IMR-90 (cell line): ENCODE measurements at regions not wholly inside any gene's neighbourhood (a gene's known extent, or its start where the extent isn't known, plus 50 kb on each side); places are given as distances from the start of the nearest gene placed in this dataset.

Experiments used
- ATAC-seq: fragments of 200-7000 bp; cut with Tn5 transposase; 2 replicates; pipeline ENCODE4 v1.9.1; 2020; ENCODE audit warnings: low read depth, mild to moderate bottlenecking, moderate library complexity
- BruUV-seq: library from RNA; stranded (reverse); fragments of 400-500 nt; replicated peaks from 2 replicates; lab custom pipeline; 2021; lab: Mats Ljungman, UMichigan
- CTCF ChIA-PET: fragments of 300-600 bp; formaldehyde crosslinking; extraction: SDS; loops from one replicate; lab custom pipeline; 2021; ENCODE audit warnings: antibody characterized with exemption; lab: Yijun Ruan, JAX
- POLR2A ChIA-PET: fragments of 300-600 bp; sonication (Branson Sonifier 250); formaldehyde crosslinking; loops from one replicate; lab custom pipeline; 2022; ENCODE audit warnings: antibody characterized with exemption; ENCODE audit not compliant: unreplicated experiment; lab: Charles Lee
- DNase-seq: peaks from one replicate; pipeline ENCODE4 v3.0.0; 2013
- H2AFZ ChIP-seq: replicated peaks from 2 replicates; pipeline ENCODE3; 2013; ENCODE audit warnings: low read length, mild to moderate bottlenecking; ENCODE audit not compliant: poor library complexity
- H2AK5ac ChIP-seq: 2 replicates; pipeline ENCODE4 v1.6.1; 2013; ENCODE audit warnings: low read depth, low read length, inconsistent platforms
- H2AK9ac ChIP-seq: replicated peaks from 2 replicates; pipeline ENCODE3; 2013; ENCODE audit warnings: mild to moderate bottlenecking, low read depth, low read length, moderate library complexity; ENCODE audit not compliant: poor library complexity
- H2BK120ac ChIP-seq: 2 replicates; pipeline ENCODE4 v1.6.1; 2013; ENCODE audit warnings: low read depth, low read length, inconsistent platforms
- H2BK15ac ChIP-seq: 3 replicates; pipeline ENCODE4 v1.6.1; 2013; ENCODE audit warnings: low read depth, low read length, inconsistent platforms
- H2BK20ac ChIP-seq: 2 replicates; pipeline ENCODE4 v1.6.1; 2013; ENCODE audit warnings: low read depth, mild to moderate bottlenecking, inconsistent platforms, low read length, moderate library complexity
- H2BK5ac ChIP-seq: 2 replicates; pipeline ENCODE4 v1.6.1; 2013; ENCODE audit warnings: mild to moderate bottlenecking, low read depth, low read length, inconsistent platforms; ENCODE audit not compliant: poor library complexity, severe bottlenecking
- H3K14ac ChIP-seq: replicated peaks from 2 replicates; pipeline ENCODE4 v1.6.1; 2013; ENCODE audit warnings: low read depth, low read length, inconsistent platforms
- H3K18ac ChIP-seq: 2 replicates; pipeline ENCODE4 v1.6.1; 2013; ENCODE audit warnings: low read depth, low read length, control low read depth
- H3K23ac ChIP-seq: 2 replicates; pipeline ENCODE4 v1.6.1; 2013; ENCODE audit warnings: low read depth, low read length, inconsistent platforms
- H3K27ac ChIP-seq: 2 replicates; pipeline ENCODE4 v1.5.1; 2013; ENCODE audit warnings: mild to moderate bottlenecking, control low read depth, low read length; ENCODE audit not compliant: insufficient read depth
- H3K27me3 ChIP-seq: 2 replicates; pipeline ENCODE4 v1.6.1; 2013; ENCODE audit warnings: low read length; ENCODE audit not compliant: control insufficient read depth, insufficient read depth
- H3K36me3 ChIP-seq: 2 replicates; pipeline ENCODE4 v1.6.1; 2013; ENCODE audit warnings: low read length, mixed read lengths; ENCODE audit not compliant: control insufficient read depth, insufficient read depth
- H3K4ac ChIP-seq: 2 replicates; pipeline ENCODE4 v1.6.1; 2013; ENCODE audit warnings: low read depth, low read length, inconsistent platforms
- H3K4me1 ChIP-seq: 2 replicates; pipeline ENCODE4 v1.6.1; 2013; ENCODE audit warnings: low read length, mixed read lengths; ENCODE audit not compliant: control insufficient read depth, insufficient read depth
- H3K4me2 ChIP-seq: 2 replicates; pipeline ENCODE4 v1.6.1; 2013; ENCODE audit warnings: low read depth, mild to moderate bottlenecking, control low read depth, low read length, moderate library complexity
- H3K4me3 ChIP-seq: 2 replicates; pipeline ENCODE4 v1.5.1; 2013; ENCODE audit warnings: low read depth, mild to moderate bottlenecking, control low read depth, low read length, moderate library complexity; ENCODE audit not compliant: insufficient read depth
- H3K56ac ChIP-seq: 2 replicates; pipeline ENCODE4 v1.6.1; 2013; ENCODE audit warnings: low read length, inconsistent platforms; ENCODE audit not compliant: insufficient read depth; ENCODE audit errors: extremely low read depth
- H3K79me1 ChIP-seq, 2 experiments: 2 replicates each; pipeline ENCODE4 v1.6.1; 2013; ENCODE audit warnings: low read length in 2 of 2, inconsistent platforms in 1 of 2, low read depth in 1 of 2
- H3K9ac ChIP-seq: 2 replicates; pipeline ENCODE4 v1.6.1; 2013; ENCODE audit warnings: low read depth, low read length, control low read depth
- H3K9me1 ChIP-seq: 2 replicates; pipeline ENCODE4 v1.6.1; 2013; ENCODE audit warnings: low read length, inconsistent platforms; ENCODE audit not compliant: insufficient read depth
- H3K9me3 ChIP-seq: 2 replicates; pipeline ENCODE4 v1.6.1; 2013; ENCODE audit warnings: low read length; ENCODE audit not compliant: control insufficient read depth, insufficient read depth
- H4K20me1 ChIP-seq: 2 replicates; pipeline ENCODE4 v1.6.1; 2013; ENCODE audit warnings: low read length, inconsistent platforms; ENCODE audit not compliant: insufficient read depth
- H4K5ac ChIP-seq: 2 replicates; pipeline ENCODE4 v1.6.1; 2013; ENCODE audit warnings: mild to moderate bottlenecking, low read depth, low read length, control low read depth
- H4K8ac ChIP-seq, 2 experiments: 2 replicates each; pipeline ENCODE4 v1.6.1; 2013; ENCODE audit warnings: low read depth in 2 of 2, low read length in 2 of 2, control low read depth in 1 of 2, inconsistent platforms in 1 of 2
- H4K91ac ChIP-seq: 2 replicates; pipeline ENCODE4 v1.6.1; 2013; ENCODE audit warnings: low read depth, low read length, inconsistent platforms; ENCODE audit not compliant: insufficient read depth
- CHD1 ChIP-seq: IDR thresholded peaks from 2 replicates; pipeline ENCODE4 v1.6.1; 2012; ENCODE audit warnings: low read depth, low read length, improper control_type of control experiment
- RAD21 ChIP-seq: IDR thresholded peaks from 2 replicates; pipeline ENCODE4 v1.6.1; 2012; ENCODE audit warnings: low read length, improper control_type of control experiment
- dilution Hi-C: fragments of 300-500 bp; cut with HindIII; formaldehyde crosslinking; loops from one replicate; pipeline ENCODE4 v1.14.3; 2018; ENCODE audit warnings: low sequenced_read_pairs; ENCODE audit not compliant: unreplicated experiment
- in situ Hi-C: fragments of 300-500 bp; cut with MboI; formaldehyde crosslinking; loops from 3 replicates; pipeline ENCODE4 v1.14.3; 2019; ENCODE audit warnings: low sequenced_read_pairs, inconsistent platforms, mixed read lengths
- intact Hi-C: fragments of 100-400 bp; cut with micrococcal nuclease; formaldehyde crosslinking; loops from 2 replicates; pipeline ENCODE4 v1.10.0; 2022

- no TSS peak for BruUV-seq
These were observed 1082.2 kb downstream of the NAALADL2 start for GRCh38 chr3:175941352-175941751.

More at GRCh38 chr3:175941352-175941751, 1082.2 kb downstream of the NAALADL2 start:
- no peak overlapping the region for H2AK5ac ChIP-seq
- no peaks in the 10 kb centered on the region for H3K27me3 ChIP-seq
- no peaks in the 10 kb centered on the region for H4K20me1 ChIP-seq
- DNase-seq (no peak), ATAC-seq (no peak)
- H3K4ac ChIP-seq: no peak overlapping the region
- H3K9me3 ChIP-seq: peaks cover 7% of the 10 kb centered on the region
- no peak overlapping the region for H3K4me2 ChIP-seq
- peak overlapping the region; percentile 7; the same call in 1 of the 2 replicates for H4K91ac ChIP-seq
- no peak overlapping the region for H3K14ac ChIP-seq
- H2BK5ac ChIP-seq: no peak overlapping the region
- no peak overlapping the region for H3K4me3 ChIP-seq
- no peak overlapping the region for H3K9ac ChIP-seq
- no peaks in the 10 kb centered on the region for H3K9me1 ChIP-seq
- no peak overlapping the region for H4K5ac ChIP-seq
- no peaks in the 10 kb centered on the region for H3K79me1 ChIP-seq
- in situ Hi-C loops (no loop called here), intact Hi-C loops (no loop called here), dilution Hi-C loops (no loop called here)
- ChIA-PET POLR2A (no interaction called here), CTCF (interaction anchor here (0.6 kb wide), 1 partner anchor 1299 kb away, joined by 8 read pairs; no protein-coding TSS in a partner anchor)
- no peak overlapping the region for H3K56ac ChIP-seq
- no peaks in the 10 kb centered on the region for H3K36me3 ChIP-seq
- no peak overlapping the region for H2BK15ac ChIP-seq
- H2BK20ac ChIP-seq: no peak overlapping the region; the same call in 1 of the 2 replicates
- no peak overlapping the region for H4K8ac ChIP-seq
- H2AFZ ChIP-seq: peak overlapping the region; percentile 4
- no peak for TF ChIP-seq CHD1
- TF ChIP-seq RAD21: peak; percentile 9; the same call in 1 of the 2 replicates
- H3K23ac ChIP-seq: no peak overlapping the region
- no peak overlapping the region for H2BK120ac ChIP-seq
- H2AK9ac ChIP-seq: no peak overlapping the region
- no peak overlapping the region for H3K18ac ChIP-seq
- no peak overlapping the region for H3K27ac ChIP-seq
- H3K4me1 ChIP-seq: no peaks in the 10 kb centered on the region
